HCT116 (cell line): ENCODE measurements at regions not wholly inside any gene's neighbourhood (a gene's known extent, or its start where the extent isn't known, plus 50 kb on each side); places are given as distances from the start of the nearest gene placed in this dataset.

ENCODE experiments used
- ATAC-seq: fragments of 200-7000 bp; cut with Tn5 transposase; 2 replicates; pipeline ENCODE4 v1.9.1; 2020; ENCODE audit warnings: mild to moderate bottlenecking, moderate library complexity
- BruUV-seq: library from RNA; stranded (reverse); fragments of 400-500 nt; replicated peaks from 2 replicates; lab custom pipeline; 2021; lab: Mats Ljungman, UMichigan
- CTCF ChIA-PET: fragments of 300-600 bp; sonication (Branson Sonifier 250); formaldehyde crosslinking; loops from one replicate; lab custom pipeline; 2021; ENCODE audit warnings: antibody characterized with exemption; lab: Charles Lee
- POLR2A ChIA-PET: fragments of 300-600, 350-600 bp; sonication (Branson Sonifier 250); formaldehyde crosslinking; loops from one replicate; lab custom pipeline; 2021; ENCODE audit warnings: antibody characterized with exemption; lab: Charles Lee
- RAD21 ChIA-PET, 2 experiments: fragments of 300-600 bp; sonication (Branson Sonifier 250); formaldehyde crosslinking; loops; one replicate each; lab custom pipeline; 2023; ENCODE audit warnings: low total read pairs in 2 of 2; ENCODE audit not compliant: uncharacterized antibody in 2 of 2, unreplicated experiment in 2 of 2, low non-redundant PET in 1 of 2; lab: Charles Lee
- DNase-seq: peaks from one replicate; pipeline ENCODE4 v3.0.0-alpha.2; 2010; ENCODE audit warnings: low read depth, low spot score
- H2AFZ ChIP-seq: fragments of 200-600 bp; shearing (Covaris generic), sonication (generic); 2 replicates; pipeline ENCODE4 v1.6.1; 2017; ENCODE audit warnings: low read depth, mixed run types, mixed read lengths, antibody characterized with exemption, low read length; ENCODE audit not compliant: poor library complexity, severe bottlenecking
- H3K27ac ChIP-seq: 2 replicates; pipeline ENCODE4 v1.5.1; 2012; ENCODE audit warnings: low read depth, low read length
- H3K27me3 ChIP-seq: fragments of 200-600 bp; sonication (generic); 2 replicates; pipeline ENCODE4 v1.6.1; 2016; ENCODE audit warnings: mixed run types, low read length, mixed read lengths; ENCODE audit not compliant: insufficient read depth
- H3K36me3 ChIP-seq, 2 experiments: fragments of 200-500 bp in 1 of 2; fragments of 200-600 bp in 1 of 2; sonication (Bioruptor generic) in 1 of 2; sonication (generic) in 1 of 2; 2 replicates each; pipeline versions ENCODE4 v1.5.1 to v1.6.1; 2014 to 2016; ENCODE audit warnings: low read length in 2 of 2, inconsistent platforms in 1 of 2, mixed read lengths in 1 of 2, mixed run types in 1 of 2; ENCODE audit not compliant: insufficient read depth in 2 of 2, control insufficient read depth in 1 of 2
- H3K4me1 ChIP-seq, 2 experiments: fragments of 200-600 bp in 1 of 2; sonication (generic) in 1 of 2; 2 replicates each; pipeline versions ENCODE4 v1.5.1 to v1.6.1; 2012 to 2017; ENCODE audit warnings: low read length in 2 of 2, inconsistent platforms in 1 of 2, mild to moderate bottlenecking in 1 of 2, mixed read lengths in 1 of 2, mixed run types in 1 of 2, moderate library complexity in 1 of 2; ENCODE audit not compliant: insufficient read depth in 2 of 2, control insufficient read depth in 1 of 2
- H3K4me2 ChIP-seq: fragments of 200-600 bp; sonication (generic); 2 replicates; pipeline ENCODE4 v1.6.1; 2017; ENCODE audit warnings: mixed run types, low read length, mixed read lengths
- H3K4me3 ChIP-seq, 2 experiments: fragments of 200-600 bp in 1 of 2; sonication (generic) in 1 of 2; replicated peaks in 1 of 2; 2 replicates each; pipeline ENCODE4 v1.5.1; 2011 to 2016; ENCODE audit warnings: low read length in 2 of 2, control low read depth in 1 of 2, low read depth in 1 of 2, mild to moderate bottlenecking in 1 of 2, mixed read lengths in 1 of 2, mixed run types in 1 of 2
- H3K79me2 ChIP-seq: fragments of 200-600 bp; sonication (generic); 2 replicates; pipeline ENCODE4 v1.6.1; 2017; ENCODE audit warnings: mild to moderate bottlenecking, mixed run types, low read length, moderate library complexity, mixed read lengths; ENCODE audit not compliant: insufficient read depth
- H3K9ac ChIP-seq: fragments of 200-600 bp; sonication (generic); 2 replicates; pipeline ENCODE4 v1.6.1; 2016; ENCODE audit warnings: low read length, mixed read lengths
- H3K9me2 ChIP-seq: fragments of 200-600 bp; sonication (generic), shearing (Covaris generic); 2 replicates; pipeline ENCODE4 v1.6.1; 2017; ENCODE audit warnings: mixed run types, mild to moderate bottlenecking, moderate library complexity; ENCODE audit not compliant: insufficient read depth
- H3K9me3 ChIP-seq, 2 experiments: fragments of 200-500 bp in 1 of 2; fragments of 200-600 bp in 1 of 2; sonication (Bioruptor generic) in 1 of 2; sonication (generic) in 1 of 2; 2 replicates each; pipeline ENCODE4 v1.6.1; 2014 to 2017; ENCODE audit warnings: low read length in 2 of 2, mixed read lengths in 2 of 2, inconsistent platforms in 1 of 2, low read depth in 1 of 2, mild to moderate bottlenecking in 1 of 2, mixed run types in 1 of 2, moderate library complexity in 1 of 2; ENCODE audit not compliant: control insufficient read depth in 1 of 2, insufficient read depth in 1 of 2
- H4K20me1 ChIP-seq: fragments of 200-600 bp; sonication (generic), shearing (Covaris generic); 2 replicates; pipeline ENCODE4 v1.6.1; 2017; ENCODE audit warnings: mixed run types, mild to moderate bottlenecking, moderate library complexity; ENCODE audit not compliant: insufficient read depth
- ATF3 ChIP-seq: IDR thresholded peaks from 2 replicates; pipeline ENCODE4 v1.6.1; 2012
- CEBPB ChIP-seq: IDR thresholded peaks from 2 replicates; pipeline ENCODE4 v1.6.1; 2012; ENCODE audit warnings: low read depth
- CTCF ChIP-seq, 3 experiments: fragments of 200-600 bp in 1 of 3; sonication (generic) in 1 of 3; IDR thresholded peaks in 2 of 3; conservative IDR thresholded peaks in 1 of 3; 2 replicates each; pipeline ENCODE4 v1.5.1; 2012 to 2017; ENCODE audit warnings: low read depth in 2 of 3, low read length in 2 of 3, antibody characterized with exemption in 1 of 3, borderline replicate concordance in 1 of 3, control low read depth in 1 of 3, mild to moderate bottlenecking in 1 of 3, mixed read lengths in 1 of 3, mixed run types in 1 of 3, moderate library complexity in 1 of 3; ENCODE audit not compliant: insufficient read depth in 1 of 3
- EGR1 ChIP-seq: IDR thresholded peaks from 2 replicates; pipeline ENCODE4 v1.6.1; 2012; ENCODE audit warnings: low read depth
- ELF1 ChIP-seq: IDR thresholded peaks from 2 replicates; pipeline ENCODE4 v1.6.1; 2012; ENCODE audit warnings: low read depth, borderline replicate concordance
- EZH2 ChIP-seq: fragments of 200-600 bp; sonication (generic); IDR thresholded peaks from 2 replicates; pipeline ENCODE4 v1.6.1; 2017; ENCODE audit warnings: antibody characterized with exemption, mixed run types
- EZH2phosphoT487 ChIP-seq: fragments of 200-600 bp; IDR thresholded peaks from 2 replicates; pipeline ENCODE4 v1.6.1; 2018; ENCODE audit warnings: antibody characterized with exemption, borderline replicate concordance
- FOSL1 ChIP-seq: IDR thresholded peaks from 2 replicates; pipeline ENCODE4 v1.6.1; 2012; ENCODE audit warnings: low read depth
- JUND ChIP-seq: IDR thresholded peaks from 2 replicates; pipeline ENCODE4 v1.6.1; 2012
- POLR2A ChIP-seq: IDR thresholded peaks from 2 replicates; pipeline ENCODE4 v1.7.0; 2011; ENCODE audit warnings: borderline replicate concordance; ENCODE audit not compliant: insufficient read depth, insufficient read length; ENCODE audit errors: extremely low read depth
- RAD21 ChIP-seq: IDR thresholded peaks from 2 replicates; pipeline ENCODE4 v1.6.1; 2012; ENCODE audit warnings: low read depth, mild to moderate bottlenecking
- REST ChIP-seq: IDR thresholded peaks from 2 replicates; pipeline ENCODE4 v1.6.1; 2012; ENCODE audit warnings: low read depth
- SP1 ChIP-seq: IDR thresholded peaks from 2 replicates; pipeline ENCODE4 v1.6.1; 2012; ENCODE audit warnings: low read depth
- SRF ChIP-seq: IDR thresholded peaks from 2 replicates; pipeline ENCODE4 v1.6.1; 2012; ENCODE audit warnings: low read depth
- TCF7L2 ChIP-seq: IDR thresholded peaks from 2 replicates; pipeline ENCODE4 v1.7.0; 2011; ENCODE audit warnings: borderline replicate concordance, inconsistent platforms; ENCODE audit not compliant: insufficient read depth, insufficient read length; ENCODE audit errors: extremely low read depth
- YY1 ChIP-seq: IDR thresholded peaks from 2 replicates; pipeline ENCODE4 v1.6.1; 2011; ENCODE audit warnings: low read length, low read depth, moderate library complexity, mild to moderate bottlenecking; ENCODE audit not compliant: insufficient replicate concordance; ENCODE audit errors: extremely low read depth
- ZFX ChIP-seq: fragments of 450-650 bp; IDR thresholded peaks from 2 replicates; pipeline ENCODE4 v1.6.1; 2017
- intact Hi-C: fragments of 100-400 bp; cut with micrococcal nuclease; formaldehyde crosslinking; loops from 2 replicates; pipeline ENCODE4 v1.10.0; 2022

- TF ChIP-seq REST: no peak
- TF ChIP-seq, all 23 proteins: peak for 3
These were observed 831.1 kb downstream of the NR2F1-AS1 start (continued) for GRCh38 chr5:92749943-92750342.

GRCh38 chr5:92748072-92748676, 832.8 kb downstream of the NR2F1-AS1 start:
- BruUV-seq: no TSS peak
- Histone ChIP-seq H2AFZ (peak overlapping the region; percentile 59), H3K27me3 (no peaks in the 10 kb centered on the region), H3K4me3 (no peak overlapping the region), H3K4me1 (peaks cover 13% of the 10 kb centered on the region in 2 experiments), H3K9ac (no peak overlapping the region), H3K27ac (no peak overlapping the region), H3K4me2 (no peak overlapping the region), H3K79me2 (no peaks in the 10 kb centered on the region), H4K20me1 (no peaks in the 10 kb centered on the region), H3K9me3 (no peaks in the 10 kb centered on the region), H3K36me3 (no peaks in the 10 kb centered on the region), H3K9me2 (no peaks in the 10 kb centered on the region)
- no peak for TF ChIP-seq POLR2A
- TF ChIP-seq JUND: no peak
- TF ChIP-seq YY1: no peak
- no peak for TF ChIP-seq EZH2
- TF ChIP-seq ZFX: no peak
- TF ChIP-seq SP1: no peak
- TF ChIP-seq EGR1: no peak
- no peak for TF ChIP-seq CEBPB
- no peak for TF ChIP-seq CTCF (IDR thresholded peaks at IDR 0.05 in 2 of 3, conservative IDR thresholded peaks at IDR 0.05 in 1 of 3; ENCODE audit: borderline replicate concordance in 1 of 3, insufficient read depth in 1 of 3, low read depth in 2 of 3, low read length in 2 of 3)
- TF ChIP-seq REST: no peak
- TF ChIP-seq RAD21: no peak
- no peak for TF ChIP-seq TCF7L2
- TF ChIP-seq ATF3: no peak
- TF ChIP-seq ELF1: no peak
- TF ChIP-seq EZH2phosphoT487: no peak
- TF ChIP-seq FOSL1: no peak
- no peak for TF ChIP-seq SRF
- intact Hi-C loops: no loop called here
- DNase-seq: no peak
- no peak for ATAC-seq
- ChIA-PET CTCF (interaction anchor here (0.7 kb wide), 1 partner anchor 70 kb away, joined by 3 read pairs; no protein-coding TSS in a partner anchor), POLR2A (no interaction called here), RAD21 (no interaction called here)
